Astrocyte of the cerebellum (primary cell): ENCODE measurements at regions not wholly inside any gene's neighbourhood (a gene's known extent, or its start where the extent isn't known, plus 50 kb on each side); places are given as distances from the start of the nearest gene placed in this dataset.

Experiments
- DNase-seq: peaks from one replicate; pipeline ENCODE4 v3.0.0-alpha.2; 2011; ENCODE audit warnings: low read depth
- H3K4me3 ChIP-seq: 2 replicates; pipeline ENCODE4 v1.5.1; 2011; ENCODE audit warnings: mild to moderate bottlenecking, low read depth, low read length, moderate library complexity
- CTCF ChIP-seq: IDR thresholded peaks from 2 replicates; pipeline ENCODE4 v1.5.1; 2012; ENCODE audit warnings: low read length, low read depth, moderate library complexity, mild to moderate bottlenecking; ENCODE audit errors: missing control alignments
- in situ Hi-C: cut with HindIII; loops from 2 replicates; pipeline ENCODE4 v1.10.0; 2017; ENCODE audit warnings: low sequenced_read_pairs

DNA sequence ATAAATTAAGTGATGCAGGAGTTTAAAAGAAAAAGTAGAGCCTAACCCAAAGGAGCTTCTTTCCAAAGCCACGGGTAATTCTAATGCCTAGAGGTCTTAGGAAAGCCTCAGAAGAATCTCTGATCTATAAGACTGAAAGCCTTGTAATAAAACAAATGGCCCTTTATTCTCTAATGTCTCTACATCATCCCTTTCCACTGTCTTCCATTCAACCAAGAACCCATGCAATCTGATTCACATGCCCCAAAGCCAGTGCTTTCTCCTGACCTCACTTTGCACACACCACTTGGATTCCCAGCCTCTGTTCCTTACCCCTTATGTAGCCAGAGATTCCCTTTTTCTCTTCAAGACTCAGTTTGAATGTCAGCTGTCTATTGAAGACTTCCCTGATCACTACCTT lies 252.9 kb upstream of the NRSN1 start:
- TF ChIP-seq CTCF: no peak
- DNase-seq: no peak
- in situ Hi-C loops: no loop called here
- no peak overlapping the region for H3K4me3 ChIP-seq

DNA sequence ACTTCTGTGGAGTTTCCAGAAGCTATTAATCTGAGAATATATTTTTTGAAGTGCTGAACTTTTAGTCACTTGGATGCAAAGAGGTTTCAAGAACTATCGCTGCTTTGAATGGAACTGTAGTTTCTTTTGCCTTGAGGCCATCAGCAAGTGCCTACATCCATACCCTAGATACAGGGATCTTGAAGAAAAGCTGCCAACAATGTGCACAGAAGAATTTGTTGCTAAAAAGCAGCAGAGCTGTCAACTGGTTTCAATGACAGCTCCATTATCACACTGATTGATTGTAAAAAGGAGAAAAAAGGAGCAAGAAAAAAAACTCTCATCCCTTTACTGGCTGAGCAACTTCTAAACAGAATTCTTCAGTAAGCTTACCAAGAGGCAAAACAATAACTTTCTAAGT lies 251.0 kb upstream of the NRSN1 start:
- TF ChIP-seq CTCF: no peak
- in situ Hi-C loops: no loop called here
- no peak for DNase-seq
- no peak overlapping the region for H3K4me3 ChIP-seq

- no peak for DNase-seq
- in situ Hi-C loops: no loop called here
- H3K4me3 ChIP-seq: no peak overlapping the region
- no peak for TF ChIP-seq CTCF
Measured at GRCh38 chr6:23879816-23880215, 246.2 kb upstream of the NRSN1 start.

GRCh38 chr6:23890543-23891227 lies 235.3 kb upstream of the NRSN1 start:
- in situ Hi-C loops: no loop called here
- no peak for TF ChIP-seq CTCF
- DNase-seq: no peak

GRCh38 chr6:23905133-23905815 lies 220.7 kb upstream of the NRSN1 start:
- in situ Hi-C loops: no loop called here
- TF ChIP-seq CTCF: no peak
- DNase-seq: no peak
- no peak overlapping the region for H3K4me3 ChIP-seq

More at GRCh38 chr6:23890543-23891227, 235.3 kb upstream of the NRSN1 start:
- no peak overlapping the region for H3K4me3 ChIP-seq

DNA sequence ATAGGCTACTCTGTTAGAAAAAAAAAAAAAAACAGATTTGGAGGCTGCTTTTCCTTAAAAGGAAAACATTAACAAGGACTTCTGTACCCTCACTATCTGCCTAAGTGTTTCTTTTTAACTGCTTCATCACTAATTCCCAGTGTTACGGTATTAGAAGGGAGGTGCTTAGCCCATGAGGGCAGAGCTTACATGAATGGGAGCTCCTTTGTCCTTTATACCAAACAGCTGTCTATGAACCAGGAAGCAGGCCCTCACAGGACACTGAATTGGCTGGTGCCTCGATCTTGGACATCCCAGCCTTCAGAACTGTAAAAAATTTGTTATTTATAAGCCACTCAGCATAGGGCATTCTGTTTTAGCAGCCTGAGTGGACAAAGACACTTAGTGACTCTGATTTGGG lies 215.6 kb upstream of the NRSN1 start:
- H3K4me3 ChIP-seq: no peak overlapping the region
- no peak for TF ChIP-seq CTCF
- DNase-seq: no peak
- in situ Hi-C loops: no loop called here
